HK-2 (cell line): ENCODE measurements at regions not wholly inside any gene's neighbourhood (a gene's known extent, or its start where the extent isn't known, plus 50 kb on each side); places are given as distances from the start of the nearest gene placed in this dataset.
A peak's percentile ranks its signal among the peaks of the same experiment; 100 is the strongest.
"Not testable (repeated sequence)": the region's sequence is repeated elsewhere in the genome, so short reads cannot be mapped to it uniquely, and the experiment has no call there.

ENCODE experiments used
- DNase-seq: peaks from one replicate; pipeline ENCODE4 v3.0.0-alpha.2; 2018; ENCODE audit not compliant: unreplicated experiment

- no peak for DNase-seq
Measured at GRCh38 chr9:36461323-36461722, 61.3 kb upstream of the RNF38 start.

GRCh38 chr9:36458430-36458915 lies 58.4 kb upstream of the RNF38 start:
- not testable (repeated sequence) for DNase-seq

GRCh38 chr9:36457836-36458429 lies 57.9 kb upstream of the RNF38 start:
- no peak for DNase-seq

- DNase-seq = no peak
Measured at GRCh38 chr9:36456480-36457065, 56.5 kb upstream of the RNF38 start.

GRCh38 chr9:36451949-36452348 lies 51.9 kb upstream of the RNF38 start:
- no peak for DNase-seq

- peak; percentile 3 for DNase-seq
Measured at GRCh38 chr9:36450110-36450732, 50.2 kb upstream of the RNF38 start.
